ENCODE measurements at regions not wholly inside any gene's neighbourhood (a gene's known extent, or its start where the extent isn't known, plus 50 kb on each side); places are given as distances from the start of the nearest gene placed in this dataset.

DNA sequence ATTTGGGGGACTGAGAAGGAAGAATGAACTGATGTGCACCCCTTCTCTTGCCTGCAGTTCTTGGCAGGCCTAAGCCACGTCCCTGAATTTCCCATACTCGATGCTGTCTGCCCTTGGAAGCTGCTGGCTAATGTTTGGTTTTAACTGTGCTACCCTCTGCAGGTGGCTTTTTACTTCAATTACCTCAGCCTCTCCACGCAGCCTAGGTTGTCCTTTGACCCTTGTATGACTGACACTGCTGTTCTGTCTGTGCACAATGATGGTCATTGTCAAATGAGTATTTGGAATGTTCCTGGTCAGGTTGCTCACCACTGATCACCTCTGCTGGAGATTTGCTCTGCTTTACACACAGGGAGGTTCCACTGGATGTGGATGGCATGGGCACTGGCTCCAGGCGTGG, 137.1 kb downstream of the ZNF518B start:
- DNase-seq (ENCODE audit: low read depth), result no peak
- TF ChIP-seq, protein P1, sequence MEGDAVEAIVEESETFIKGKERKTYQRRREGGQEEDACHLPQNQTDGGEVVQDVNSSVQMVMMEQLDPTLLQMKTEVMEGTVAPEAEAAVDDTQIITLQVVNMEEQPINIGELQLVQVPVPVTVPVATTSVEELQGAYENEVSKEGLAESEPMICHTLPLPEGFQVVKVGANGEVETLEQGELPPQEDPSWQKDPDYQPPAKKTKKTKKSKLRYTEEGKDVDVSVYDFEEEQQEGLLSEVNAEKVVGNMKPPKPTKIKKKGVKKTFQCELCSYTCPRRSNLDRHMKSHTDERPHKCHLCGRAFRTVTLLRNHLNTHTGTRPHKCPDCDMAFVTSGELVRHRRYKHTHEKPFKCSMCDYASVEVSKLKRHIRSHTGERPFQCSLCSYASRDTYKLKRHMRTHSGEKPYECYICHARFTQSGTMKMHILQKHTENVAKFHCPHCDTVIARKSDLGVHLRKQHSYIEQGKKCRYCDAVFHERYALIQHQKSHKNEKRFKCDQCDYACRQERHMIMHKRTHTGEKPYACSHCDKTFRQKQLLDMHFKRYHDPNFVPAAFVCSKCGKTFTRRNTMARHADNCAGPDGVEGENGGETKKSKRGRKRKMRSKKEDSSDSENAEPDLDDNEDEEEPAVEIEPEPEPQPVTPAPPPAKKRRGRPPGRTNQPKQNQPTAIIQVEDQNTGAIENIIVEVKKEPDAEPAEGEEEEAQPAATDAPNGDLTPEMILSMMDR (IDR thresholded peaks at IDR 0.05; ENCODE audit: control insufficient read depth, extremely low read depth, insufficient read depth), result no peak
- no peak overlapping the region for H3K4me3 ChIP-seq (ENCODE audit: low read depth, low read length)

DNA sequence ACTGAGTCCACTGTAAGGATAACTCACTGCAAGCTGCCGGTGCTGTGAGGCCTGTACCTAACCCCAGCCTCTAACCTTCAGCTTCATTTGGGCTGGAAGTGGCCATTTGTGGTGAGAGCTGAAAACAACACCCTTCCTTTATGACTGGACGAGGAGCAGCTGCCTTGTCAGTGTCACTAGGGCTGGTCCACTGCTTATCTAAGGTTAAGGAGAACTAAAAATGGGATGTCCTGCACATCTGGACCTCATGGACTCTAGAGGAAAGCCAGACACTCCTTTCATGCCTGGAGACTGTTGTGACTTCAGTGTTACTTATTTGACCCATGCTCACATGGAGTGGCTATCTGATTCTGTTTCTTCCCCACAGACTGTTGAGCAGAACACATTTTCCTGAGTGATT, 139.9 kb downstream of the ZNF518B start:
- TF ChIP-seq, protein P1 (IDR thresholded peaks at IDR 0.05; ENCODE audit: control insufficient read depth, extremely low read depth, insufficient read depth), result no peak
- no peak overlapping the region for H3K4me3 ChIP-seq (ENCODE audit: low read depth, low read length)
- DNase-seq (ENCODE audit: low read depth), result no peak

DNA sequence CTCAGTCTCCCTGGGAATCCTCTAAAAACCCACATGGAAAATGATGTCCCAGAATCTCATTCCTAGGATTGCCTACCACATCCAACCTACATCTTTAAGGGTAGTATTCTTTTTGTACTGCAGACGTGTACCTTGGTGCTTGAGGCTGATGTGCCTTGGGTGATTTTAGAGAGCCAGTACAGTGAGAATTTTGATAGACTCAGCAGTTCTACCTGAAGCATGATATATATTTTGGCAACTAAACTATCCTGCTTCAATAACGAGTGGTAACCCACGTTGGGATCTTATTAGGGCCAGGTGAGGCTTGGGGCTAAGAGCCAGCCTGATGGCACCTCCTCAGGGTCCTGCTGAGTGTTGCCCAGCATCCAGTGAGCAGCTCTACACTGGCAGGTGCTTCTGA, 140.4 kb downstream of the ZNF518B start:
- DNase-seq (ENCODE audit: low read depth), result no peak
- H3K4me3 ChIP-seq (ENCODE audit: low read depth, low read length), result no peak overlapping the region
- TF ChIP-seq, protein P1 (IDR thresholded peaks at IDR 0.05; ENCODE audit: control insufficient read depth, extremely low read depth, insufficient read depth), result no peak

DNA sequence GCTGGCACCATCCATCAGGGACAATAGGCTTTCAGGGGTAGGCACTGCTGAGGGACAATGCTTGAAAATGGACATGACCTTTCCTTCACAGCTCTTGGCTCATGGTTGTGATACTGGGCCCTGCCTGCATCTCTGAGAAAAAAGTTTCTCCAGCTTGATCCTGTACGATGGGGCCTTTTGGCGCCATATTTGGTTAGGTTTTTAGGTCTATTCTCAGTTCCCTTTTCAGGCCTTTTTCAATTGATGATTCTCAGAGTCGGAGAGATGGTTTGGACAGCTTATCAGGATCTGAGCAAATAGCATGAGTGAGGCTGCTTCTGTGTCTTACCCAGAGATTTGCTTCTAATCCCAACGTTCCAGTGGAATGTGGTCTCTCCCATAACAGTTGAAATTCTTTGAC, 141.6 kb downstream of the ZNF518B start:
- TF ChIP-seq, protein P1 (IDR thresholded peaks at IDR 0.05; ENCODE audit: control insufficient read depth, extremely low read depth, insufficient read depth), result no peak
- no peak for DNase-seq (ENCODE audit: low read depth)
- no peak overlapping the region for H3K4me3 ChIP-seq (ENCODE audit: low read depth, low read length)

DNA sequence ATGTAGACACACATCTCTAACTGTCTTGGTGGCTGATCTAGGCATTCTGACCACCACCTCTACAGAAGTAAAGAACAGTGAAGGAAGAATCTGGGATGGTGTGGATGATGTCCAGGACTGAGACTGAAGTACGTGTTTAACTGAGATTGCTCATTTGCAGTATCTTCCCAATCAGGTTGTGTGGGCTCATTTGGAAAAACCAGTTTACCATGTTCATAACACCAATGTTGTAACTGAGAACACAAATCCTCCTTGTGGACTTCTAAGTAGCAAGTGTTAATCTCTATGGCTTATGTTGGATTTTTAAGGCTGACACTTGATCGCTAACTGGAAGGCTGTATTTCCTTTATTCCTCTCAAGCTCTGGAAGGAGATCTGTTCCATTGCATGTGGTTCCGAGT, 144.7 kb downstream of the ZNF518B start:
- no peak for DNase-seq (ENCODE audit: low read depth)
- TF ChIP-seq, protein P1 (IDR thresholded peaks at IDR 0.05; ENCODE audit: control insufficient read depth, extremely low read depth, insufficient read depth), result no peak

DNA sequence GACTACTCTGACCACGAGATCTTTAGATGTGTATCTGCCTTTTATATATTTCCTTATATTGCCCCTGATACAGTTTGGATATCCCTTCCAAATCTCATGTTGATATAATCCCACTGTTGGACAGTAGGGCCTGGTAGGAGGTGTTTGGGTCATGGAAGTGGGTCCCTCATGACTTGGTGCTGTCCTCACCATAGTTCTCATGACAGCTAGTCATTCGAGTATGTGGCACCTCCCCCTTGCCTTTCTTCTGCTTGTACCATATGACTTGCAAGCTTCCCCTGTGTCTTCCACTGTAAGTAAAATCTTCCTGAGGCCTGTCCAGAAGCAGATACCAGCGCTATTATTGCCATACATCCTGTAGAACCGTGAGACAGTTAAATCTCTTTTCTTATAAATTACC, 145.3 kb downstream of the ZNF518B start:
- TF ChIP-seq, protein P1 (IDR thresholded peaks at IDR 0.05; ENCODE audit: control insufficient read depth, extremely low read depth, insufficient read depth), result no peak
- H3K4me3 ChIP-seq (ENCODE audit: low read depth, low read length), result no peak overlapping the region
- DNase-seq (ENCODE audit: low read depth), result no peak

More for the DNA sequence above, 144.7 kb downstream of the ZNF518B start:
- H3K4me3 ChIP-seq (ENCODE audit: low read depth, low read length), result no peak overlapping the region

DNA sequence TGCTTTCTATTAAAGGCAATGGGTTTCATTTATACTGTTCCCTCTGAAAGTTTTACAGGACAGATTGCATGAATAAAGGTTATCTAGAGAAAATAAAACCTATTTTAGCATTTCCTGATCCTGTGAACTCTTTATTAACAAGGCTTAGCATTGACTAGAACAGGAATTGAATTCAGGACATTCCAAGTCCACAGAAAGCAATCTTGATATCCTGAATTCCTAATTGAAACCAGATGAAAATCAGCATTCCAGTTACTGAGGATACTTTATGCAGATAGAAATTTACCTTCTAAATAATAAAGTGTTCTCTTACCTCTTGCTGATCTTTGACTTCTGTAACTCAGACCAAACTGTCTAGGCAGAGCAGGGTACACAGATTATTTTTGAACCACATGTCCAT, 151.4 kb downstream of the ZNF518B start:
- TF ChIP-seq, protein P1 (IDR thresholded peaks at IDR 0.05; ENCODE audit: control insufficient read depth, extremely low read depth, insufficient read depth), result no peak
- no peak overlapping the region for H3K4me3 ChIP-seq (ENCODE audit: low read depth, low read length)
- no peak for DNase-seq (ENCODE audit: low read depth)

Measured in LNCaP clone FGC (cell line).